ENCODE measurements at regions not wholly inside any gene's neighbourhood (a gene's known extent, or its start where the extent isn't known, plus 50 kb on each side); places are given as distances from the start of the nearest gene placed in this dataset.
"Not testable (repeated sequence)": the region's sequence is repeated elsewhere in the genome, so short reads cannot be mapped to it uniquely, and the experiment has no call there.

DNA sequence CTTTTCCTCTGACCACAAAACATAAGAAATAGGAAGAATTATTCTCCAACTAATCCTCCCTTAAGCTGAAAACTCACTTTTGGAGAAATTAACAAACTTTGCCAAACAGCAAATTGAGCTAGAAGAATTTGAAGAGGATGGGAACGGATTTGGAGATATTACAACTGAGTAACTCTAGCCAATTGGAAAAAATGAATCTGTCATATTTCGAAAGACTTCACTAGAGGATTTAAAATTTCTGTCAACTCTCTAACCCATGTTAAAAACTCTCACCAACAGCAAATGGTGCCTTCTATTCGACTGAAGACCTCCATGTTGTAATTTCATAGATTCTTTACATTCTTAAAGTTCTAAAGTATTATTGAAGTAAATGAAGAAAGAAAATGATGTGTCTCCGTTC is 414.2 kb downstream of the RMST start:
- no peak overlapping the region for H3K27ac ChIP-seq (ENCODE audit: low read depth in 2 of 2, low read length in 1 of 2)
- H3K4me3 ChIP-seq (ENCODE audit: low read depth in 1 of 2, low read length in 2 of 2): no peak overlapping the region
- peaks cover 2 to 3% of the 10 kb centered on the region in 2 donors for H3K4me1 ChIP-seq (ENCODE audit: control insufficient read depth in 2 of 2, insufficient read depth in 2 of 2, low read length in 1 of 2)
- H3K27me3 ChIP-seq (ENCODE audit: control insufficient read depth in 1 of 2, insufficient read depth in 2 of 2, low read length in 2 of 2): no peaks in the 10 kb centered on the region
- no peaks in the 10 kb centered on the region for H3K9me3 ChIP-seq (ENCODE audit: control insufficient read depth in 2 of 2, insufficient read depth in 1 of 2, low read depth in 1 of 2, low read length in 1 of 2)
- H3K36me3 ChIP-seq (ENCODE audit: control insufficient read depth in 2 of 2, insufficient read depth in 2 of 2, low read length in 1 of 2): no peaks in the 10 kb centered on the region
- WGBS, 2 donors: 49 to 51% methylated on average over 4 of the region's 4 CpGs

DNA sequence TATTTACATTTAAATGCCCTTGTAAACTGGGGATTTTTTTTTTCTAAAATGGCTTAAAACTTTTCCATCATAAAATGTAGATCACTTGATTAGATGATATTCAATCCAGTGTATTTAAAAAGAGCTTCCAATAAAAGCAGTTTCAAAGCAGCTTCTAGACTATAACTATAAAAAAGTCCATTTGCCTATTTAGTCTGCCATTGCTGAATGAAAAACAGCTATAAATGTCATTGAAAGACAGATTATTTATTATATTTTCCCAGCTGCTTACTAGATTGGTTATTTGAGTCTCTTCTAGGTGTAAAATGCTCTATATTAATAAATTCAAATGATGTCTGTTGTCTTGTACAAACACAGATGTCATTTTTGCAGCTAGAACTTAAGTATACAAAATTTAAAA is 414.8 kb downstream of the RMST start:
- H3K9me3 ChIP-seq (ENCODE audit: control insufficient read depth in 2 of 2, insufficient read depth in 1 of 2, low read depth in 1 of 2, low read length in 1 of 2): no peaks in the 10 kb centered on the region
- H3K27ac ChIP-seq (ENCODE audit: low read depth in 2 of 2, low read length in 1 of 2): no peak overlapping the region
- H3K27me3 ChIP-seq (ENCODE audit: control insufficient read depth in 1 of 2, insufficient read depth in 2 of 2, low read length in 2 of 2): no peaks in the 10 kb centered on the region
- no peaks in the 10 kb centered on the region for H3K36me3 ChIP-seq (ENCODE audit: control insufficient read depth in 2 of 2, insufficient read depth in 2 of 2, low read length in 1 of 2)
- H3K4me3 ChIP-seq (ENCODE audit: low read depth in 1 of 2, low read length in 2 of 2): no peak overlapping the region
- H3K4me1 ChIP-seq (ENCODE audit: control insufficient read depth in 2 of 2, insufficient read depth in 2 of 2, low read length in 1 of 2): peaks cover 2 to 3% of the 10 kb centered on the region in 2 donors

DNA sequence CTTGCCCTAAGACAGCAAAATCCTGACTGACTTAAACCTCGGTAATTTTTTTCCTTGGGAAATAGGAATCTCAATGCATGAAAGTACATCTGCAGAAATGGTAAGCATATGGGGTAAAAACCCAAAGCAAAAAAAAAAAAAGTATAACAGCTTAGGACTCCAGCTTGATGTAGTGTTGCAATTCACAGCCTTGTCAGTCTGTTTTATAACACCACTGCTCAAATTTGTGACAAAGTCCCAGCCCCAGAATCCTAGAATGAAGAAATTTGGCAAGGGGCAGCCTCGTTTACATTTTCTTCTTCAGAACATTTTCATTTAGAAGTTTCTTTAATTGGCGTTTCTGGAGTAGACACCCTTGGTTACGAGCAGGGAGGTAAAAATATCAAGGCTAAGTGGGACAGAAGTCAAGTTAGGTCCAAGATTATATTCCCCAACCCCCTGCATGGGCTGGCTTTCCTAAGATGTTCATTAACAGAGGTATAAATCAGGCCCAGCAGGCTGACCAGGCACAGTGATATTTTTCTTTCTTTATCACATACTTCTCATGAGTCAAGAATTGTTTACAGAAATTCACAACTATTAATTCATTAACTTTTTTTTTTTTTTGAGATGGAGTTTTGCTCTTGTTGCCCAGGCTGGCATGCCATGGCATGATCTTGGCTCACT is 424.0 kb downstream of the RMST start:
- H3K27me3 ChIP-seq (ENCODE audit: control insufficient read depth in 1 of 2, insufficient read depth in 2 of 2, low read length in 2 of 2): no peaks in the 10 kb centered on the region
- no peak overlapping the region for H3K27ac ChIP-seq (ENCODE audit: low read depth in 2 of 2, low read length in 1 of 2)
- H3K36me3 ChIP-seq (ENCODE audit: control insufficient read depth in 2 of 2, insufficient read depth in 2 of 2, low read length in 1 of 2): no peaks in the 10 kb centered on the region
- H3K4me3 ChIP-seq (ENCODE audit: low read depth in 1 of 2, low read length in 2 of 2): no peak overlapping the region
- no peaks in the 10 kb centered on the region for H3K4me1 ChIP-seq (ENCODE audit: control insufficient read depth in 2 of 2, insufficient read depth in 2 of 2, low read length in 1 of 2)
- 58% methylated on average over 4 of the region's 4 CpGs for WGBS, 2 donors
- H3K9me3 ChIP-seq (ENCODE audit: control insufficient read depth in 2 of 2, insufficient read depth in 1 of 2, low read depth in 1 of 2, low read length in 1 of 2): no peaks in the 10 kb centered on the region

DNA sequence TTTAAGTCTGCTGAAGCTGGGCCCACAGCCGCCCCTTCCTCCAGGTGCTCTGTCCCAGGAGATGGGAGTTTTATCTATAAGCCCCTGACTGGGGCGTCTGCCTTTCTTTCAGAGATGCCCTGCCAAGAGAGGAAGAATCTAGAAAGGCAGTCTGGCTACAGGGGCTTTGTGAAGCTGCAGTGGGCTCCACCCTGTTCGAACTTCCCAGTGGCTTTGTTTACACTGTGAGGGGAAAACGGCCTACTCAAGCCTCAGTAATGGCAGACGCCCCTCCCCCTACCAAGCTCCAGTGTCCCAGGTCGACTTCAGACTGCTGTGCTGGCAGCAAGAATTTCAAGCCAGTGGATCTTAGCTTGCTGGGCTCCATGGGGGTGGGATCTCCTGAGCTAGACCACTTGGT is 435.3 kb downstream of the RMST start:
- H3K4me3 ChIP-seq (ENCODE audit: low read depth in 1 of 2, low read length in 2 of 2); H3K9me3 ChIP-seq (ENCODE audit: control insufficient read depth in 2 of 2, insufficient read depth in 1 of 2, low read depth in 1 of 2, low read length in 1 of 2); H3K36me3 ChIP-seq (ENCODE audit: control insufficient read depth in 2 of 2, insufficient read depth in 2 of 2, low read length in 1 of 2); H3K27ac ChIP-seq (ENCODE audit: low read depth in 2 of 2, low read length in 1 of 2); H3K4me1 ChIP-seq (ENCODE audit: control insufficient read depth in 2 of 2, insufficient read depth in 2 of 2, low read length in 1 of 2); H3K27me3 ChIP-seq (ENCODE audit: control insufficient read depth in 1 of 2, insufficient read depth in 2 of 2, low read length in 2 of 2): not testable (repeated sequence)
- 40 to 52% methylated on average over 6 of the region's 6 CpGs for WGBS, 2 donors

DNA sequence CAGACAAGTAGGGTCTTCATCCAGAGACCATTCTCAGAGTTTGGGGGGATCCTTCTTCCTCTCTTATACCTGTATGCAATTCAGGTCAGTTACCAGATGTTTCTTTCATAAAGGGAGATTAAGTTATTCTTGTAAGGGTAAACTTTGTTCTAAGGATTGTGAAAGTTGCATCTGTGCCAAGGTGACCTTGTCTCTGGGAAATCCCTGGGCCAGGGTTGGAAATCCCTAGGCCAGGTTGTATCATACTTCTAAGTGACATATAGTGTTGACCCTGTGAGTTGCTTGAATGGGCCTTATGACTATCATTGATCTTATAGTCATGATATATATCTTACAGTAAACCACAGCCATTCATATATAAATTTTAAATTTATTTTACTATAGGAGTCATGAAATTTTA is 436.9 kb downstream of the RMST start:
- no peak overlapping the region for H3K4me3 ChIP-seq (ENCODE audit: low read depth in 1 of 2, low read length in 2 of 2)

DNA sequence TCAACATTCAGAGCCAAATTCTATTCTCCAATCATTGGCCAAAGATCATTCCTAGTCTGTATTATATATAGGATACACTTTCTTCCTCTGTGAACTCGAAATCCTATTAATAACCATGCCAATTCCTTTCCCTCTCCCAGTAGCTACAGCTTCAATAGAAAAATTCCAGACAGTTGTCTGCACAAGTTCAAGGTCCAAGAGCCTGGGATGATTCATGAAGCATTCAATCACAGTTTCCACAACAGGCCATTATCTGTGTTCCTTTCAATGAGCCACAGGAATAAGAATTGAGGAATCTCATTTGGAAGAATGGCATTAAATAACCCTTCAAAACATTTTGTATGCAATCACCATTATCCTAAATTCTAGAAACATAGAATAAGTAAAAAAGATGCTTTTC is 437.4 kb downstream of the RMST start:
- Histone ChIP-seq H3K9me3 (ENCODE audit: control insufficient read depth in 2 of 2, insufficient read depth in 1 of 2, low read depth in 1 of 2, low read length in 1 of 2) (no peaks in the 10 kb centered on the region), H3K27ac (ENCODE audit: low read depth in 2 of 2, low read length in 1 of 2) (no peak overlapping the region), H3K4me3 (ENCODE audit: low read depth in 1 of 2, low read length in 2 of 2) (no peak overlapping the region), H3K4me1 (ENCODE audit: control insufficient read depth in 2 of 2, insufficient read depth in 2 of 2, low read length in 1 of 2) (no peaks in the 10 kb centered on the region), H3K36me3 (ENCODE audit: control insufficient read depth in 2 of 2, insufficient read depth in 2 of 2, low read length in 1 of 2) (no peaks in the 10 kb centered on the region), H3K27me3 (ENCODE audit: control insufficient read depth in 1 of 2, insufficient read depth in 2 of 2, low read length in 2 of 2) (no peaks in the 10 kb centered on the region)
- 43 to 46% methylated on average over 1 of the region's 1 CpG for WGBS, 2 donors

More for the DNA sequence above, 436.9 kb downstream of the RMST start:
- Histone ChIP-seq H3K9me3 (ENCODE audit: control insufficient read depth in 2 of 2, insufficient read depth in 1 of 2, low read depth in 1 of 2, low read length in 1 of 2) (no peaks in the 10 kb centered on the region), H3K4me1 (ENCODE audit: control insufficient read depth in 2 of 2, insufficient read depth in 2 of 2, low read length in 1 of 2) (no peaks in the 10 kb centered on the region), H3K27ac (ENCODE audit: low read depth in 2 of 2, low read length in 1 of 2) (no peak overlapping the region), H3K36me3 (ENCODE audit: control insufficient read depth in 2 of 2, insufficient read depth in 2 of 2, low read length in 1 of 2) (no peaks in the 10 kb centered on the region), H3K27me3 (ENCODE audit: control insufficient read depth in 1 of 2, insufficient read depth in 2 of 2, low read length in 2 of 2) (no peaks in the 10 kb centered on the region)

DNA sequence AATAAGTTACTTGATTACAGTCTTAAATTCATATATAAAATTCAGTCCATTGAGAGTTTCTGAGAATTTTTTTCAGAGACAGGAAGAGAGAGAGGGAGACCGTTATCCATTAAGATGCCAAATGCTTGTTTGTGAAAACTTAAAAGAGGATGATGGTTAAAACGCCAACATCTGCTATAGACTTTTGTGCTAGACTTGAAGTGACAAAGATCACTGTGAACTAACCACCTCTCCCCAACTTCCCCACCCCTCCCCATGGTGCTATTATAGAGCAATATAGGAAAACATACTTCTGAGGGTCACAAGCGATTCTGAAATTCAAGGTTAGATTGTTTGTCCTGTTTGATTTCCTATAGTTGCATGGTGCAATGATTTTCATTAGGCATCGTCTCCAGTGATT is 440.8 kb downstream of the RMST start:
- no peaks in the 10 kb centered on the region for H3K9me3 ChIP-seq (ENCODE audit: control insufficient read depth in 2 of 2, insufficient read depth in 1 of 2, low read depth in 1 of 2, low read length in 1 of 2)
- H3K4me1 ChIP-seq (ENCODE audit: control insufficient read depth in 2 of 2, insufficient read depth in 2 of 2, low read length in 1 of 2): no peaks in the 10 kb centered on the region
- H3K4me3 ChIP-seq (ENCODE audit: low read depth in 1 of 2, low read length in 2 of 2): no peak overlapping the region
- 82 to 84% methylated on average over 4 of the region's 4 CpGs for WGBS, 2 donors
- H3K36me3 ChIP-seq (ENCODE audit: control insufficient read depth in 2 of 2, insufficient read depth in 2 of 2, low read length in 1 of 2): no peaks in the 10 kb centered on the region
- H3K27me3 ChIP-seq (ENCODE audit: control insufficient read depth in 1 of 2, insufficient read depth in 2 of 2, low read length in 2 of 2): no peaks in the 10 kb centered on the region
- H3K27ac ChIP-seq (ENCODE audit: low read depth in 2 of 2, low read length in 1 of 2): no peak overlapping the region

DNA sequence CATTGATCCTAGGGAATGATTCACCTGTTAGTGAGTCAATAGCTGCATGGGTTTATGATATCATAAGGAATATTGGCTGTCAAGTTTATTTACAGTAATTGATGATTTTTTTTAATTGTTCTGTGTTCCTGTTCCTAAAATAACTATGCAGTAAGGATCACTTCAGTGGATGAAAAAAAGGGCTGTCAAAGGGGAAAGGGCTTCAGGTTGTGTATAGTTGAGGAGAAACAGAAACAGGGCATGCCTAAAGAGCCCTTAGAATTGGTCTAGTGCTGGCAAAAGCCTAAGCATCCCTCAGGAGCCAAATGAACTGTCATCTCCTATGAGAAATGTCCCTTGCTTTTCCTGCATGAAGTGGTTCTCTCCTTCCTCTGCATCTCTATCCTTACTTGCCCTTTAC is 444.9 kb downstream of the RMST start:
- H3K4me1 ChIP-seq (ENCODE audit: control insufficient read depth in 2 of 2, insufficient read depth in 2 of 2, low read length in 1 of 2): no peaks in the 10 kb centered on the region
- no peaks in the 10 kb centered on the region for H3K27me3 ChIP-seq (ENCODE audit: control insufficient read depth in 1 of 2, insufficient read depth in 2 of 2, low read length in 2 of 2)
- no peak overlapping the region for H3K4me3 ChIP-seq (ENCODE audit: low read depth in 1 of 2, low read length in 2 of 2)
- no peak overlapping the region for H3K27ac ChIP-seq (ENCODE audit: low read depth in 2 of 2, low read length in 1 of 2)
- no peaks in the 10 kb centered on the region for H3K36me3 ChIP-seq (ENCODE audit: control insufficient read depth in 2 of 2, insufficient read depth in 2 of 2, low read length in 1 of 2)
- H3K9me3 ChIP-seq (ENCODE audit: control insufficient read depth in 2 of 2, insufficient read depth in 1 of 2, low read depth in 1 of 2, low read length in 1 of 2): no peaks in the 10 kb centered on the region

DNA sequence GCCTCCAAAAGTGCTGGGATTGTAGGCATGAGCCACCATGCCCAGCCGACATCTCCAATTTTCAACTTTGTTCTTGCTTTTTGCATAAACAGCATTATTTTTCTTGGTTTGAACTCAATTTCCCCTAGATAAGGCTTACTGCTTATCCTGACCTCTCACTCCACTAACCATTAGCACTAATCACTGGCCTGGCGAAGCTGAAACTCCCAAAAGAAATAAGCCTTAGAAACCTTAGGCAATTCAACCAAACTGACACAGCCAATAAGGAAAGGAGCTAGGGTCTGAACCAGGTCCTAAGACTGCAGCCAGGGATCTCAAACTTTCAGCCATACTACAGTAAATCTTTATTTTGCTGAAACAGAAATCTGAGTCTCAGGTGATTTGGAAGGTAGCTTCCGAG is 448.0 kb downstream of the RMST start:
- no peak overlapping the region for H3K27ac ChIP-seq (ENCODE audit: low read depth in 2 of 2, low read length in 1 of 2)
- WGBS, 2 donors: 88 to 94% methylated on average over 3 of the region's 3 CpGs
- H3K4me1 ChIP-seq (ENCODE audit: control insufficient read depth in 2 of 2, insufficient read depth in 2 of 2, low read length in 1 of 2): no peaks in the 10 kb centered on the region
- H3K36me3 ChIP-seq (ENCODE audit: control insufficient read depth in 2 of 2, insufficient read depth in 2 of 2, low read length in 1 of 2): no peaks in the 10 kb centered on the region
- no peaks in the 10 kb centered on the region for H3K27me3 ChIP-seq (ENCODE audit: control insufficient read depth in 1 of 2, insufficient read depth in 2 of 2, low read length in 2 of 2)
- H3K4me3 ChIP-seq (ENCODE audit: low read depth in 1 of 2, low read length in 2 of 2): no peak overlapping the region
- H3K9me3 ChIP-seq (ENCODE audit: control insufficient read depth in 2 of 2, insufficient read depth in 1 of 2, low read depth in 1 of 2, low read length in 1 of 2): no peaks in the 10 kb centered on the region

DNA sequence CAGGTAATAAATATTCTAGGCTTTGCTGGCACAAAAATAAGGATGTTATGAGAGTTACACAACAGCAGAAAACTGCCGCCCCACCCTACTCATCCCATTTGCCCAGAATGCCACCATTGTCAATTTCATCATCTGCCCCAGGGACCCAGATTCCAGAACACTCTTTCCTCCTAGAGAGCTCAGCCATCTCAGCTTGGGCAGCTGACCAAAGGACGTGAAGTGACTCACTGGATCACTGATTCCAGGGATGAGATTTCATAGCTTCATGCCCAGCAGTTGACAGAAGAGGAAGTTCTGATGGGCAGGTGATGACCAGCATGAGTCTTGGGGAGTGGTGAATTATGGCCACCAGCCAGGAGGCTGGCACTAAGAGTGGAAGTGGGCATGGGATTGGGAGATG is 450.3 kb downstream of the RMST start:
- Histone ChIP-seq H3K27me3 (ENCODE audit: control insufficient read depth in 1 of 2, insufficient read depth in 2 of 2, low read length in 2 of 2) (no peaks in the 10 kb centered on the region), H3K27ac (ENCODE audit: low read depth in 2 of 2, low read length in 1 of 2) (no peak overlapping the region), H3K4me1 (ENCODE audit: control insufficient read depth in 2 of 2, insufficient read depth in 2 of 2, low read length in 1 of 2) (no peaks in the 10 kb centered on the region), H3K4me3 (ENCODE audit: low read depth in 1 of 2, low read length in 2 of 2) (no peak overlapping the region), H3K9me3 (ENCODE audit: control insufficient read depth in 2 of 2, insufficient read depth in 1 of 2, low read depth in 1 of 2, low read length in 1 of 2) (no peaks in the 10 kb centered on the region), H3K36me3 (ENCODE audit: control insufficient read depth in 2 of 2, insufficient read depth in 2 of 2, low read length in 1 of 2) (no peaks in the 10 kb centered on the region)
- WGBS, 2 donors: 53 to 59% methylated on average over 2 of the region's 2 CpGs

Data from esophagus (tissue), 2 donors.